SK-N-SH treated with all-trans-retinoic acid at 6 μM for 48 hours (cell line): ENCODE measurements at regions not wholly inside any gene's neighbourhood (a gene's known extent, or its start where the extent isn't known, plus 50 kb on each side); places are given as distances from the start of the nearest gene placed in this dataset.

Experiments
- ATAC-seq: fragments of 200-7000 bp; cut with Tn5 transposase; 3 replicates; pipeline ENCODE4 v1.9.1; 2020; ENCODE audit warnings: mild to moderate bottlenecking, moderate library complexity
- ARNTL ChIP-seq: fragments of 450-650 bp; formaldehyde crosslinking; IDR thresholded peaks from 2 replicates; pipeline ENCODE4 v1.5.0; 2020; ENCODE audit warnings: low read depth, mild to moderate bottlenecking, moderate library complexity, borderline replicate concordance
- BACH2 ChIP-seq: fragments of 250-450 bp; sonication (Bioruptor Pico); IDR thresholded peaks from 2 replicates; pipeline ENCODE4 v1.9.0; 2021; ENCODE audit warnings: mild to moderate bottlenecking, borderline replicate concordance
- CREB5 ChIP-seq: fragments of 250-450 bp; sonication (Bioruptor Pico); IDR thresholded peaks from 2 replicates; pipeline ENCODE4 v1.5.1; 2020; ENCODE audit warnings: low read depth, mild to moderate bottlenecking, moderate library complexity
- CSDC2 ChIP-seq: fragments of 250-450 bp; sonication (Bioruptor Pico); IDR thresholded peaks from 2 replicates; pipeline ENCODE4 v1.5.0; 2020; ENCODE audit warnings: mild to moderate bottlenecking, moderate library complexity
- ESRRG ChIP-seq: fragments of 250-450 bp; sonication (Bioruptor Pico); IDR thresholded peaks from 2 replicates; pipeline ENCODE4 v1.6.1; 2021; ENCODE audit warnings: mild to moderate bottlenecking
- GLIS3 ChIP-seq: fragments of 250-450 bp; sonication (Bioruptor Pico); IDR thresholded peaks from 2 replicates; pipeline ENCODE4 v1.5.0; 2020; ENCODE audit warnings: mild to moderate bottlenecking, moderate library complexity
- ISL1 ChIP-seq: fragments of 250-450 bp; sonication (Bioruptor Pico); IDR thresholded peaks from 2 replicates; pipeline ENCODE4 v2.1.2; 2022; ENCODE audit warnings: mild to moderate bottlenecking, moderate library complexity
- OSR1 ChIP-seq: fragments of 250-450 bp; sonication (Bioruptor Pico); IDR thresholded peaks from 2 replicates; pipeline ENCODE4 v1.8.0; 2022; ENCODE audit warnings: moderate library complexity, mild to moderate bottlenecking, inconsistent platforms
- PATZ1 ChIP-seq: fragments of 250-450 bp; sonication (Bioruptor Pico); IDR thresholded peaks from 2 replicates; pipeline ENCODE4 v1.8.0; 2020; ENCODE audit warnings: mild to moderate bottlenecking, moderate library complexity, borderline replicate concordance
- POU6F1 ChIP-seq: fragments of 250-450 bp; sonication (Bioruptor Pico); IDR thresholded peaks from 2 replicates; pipeline ENCODE4 v1.8.0; 2021; ENCODE audit warnings: low read depth, mild to moderate bottlenecking, moderate library complexity, borderline replicate concordance
- PPARA ChIP-seq: fragments of 250-450 bp; sonication (Bioruptor Pico); IDR thresholded peaks from 2 replicates; pipeline ENCODE4 v1.5.0; 2020; ENCODE audit warnings: mild to moderate bottlenecking, borderline replicate concordance
- RARB ChIP-seq: fragments of 250-450 bp; sonication (Bioruptor Pico); IDR thresholded peaks from 2 replicates; pipeline ENCODE4 v1.8.0; 2021; ENCODE audit warnings: mild to moderate bottlenecking, moderate library complexity
- SNAI2 ChIP-seq: fragments of 250-450 bp; sonication (Bioruptor Pico); IDR thresholded peaks from 2 replicates; pipeline ENCODE4 v1.5.0; 2020; ENCODE audit warnings: mild to moderate bottlenecking, moderate library complexity
- TCF4 ChIP-seq: fragments of 250-450 bp; sonication (Bioruptor Pico); IDR thresholded peaks from 2 replicates; pipeline ENCODE4 v1.8.0; 2021; ENCODE audit warnings: mild to moderate bottlenecking, moderate library complexity, borderline replicate concordance
- TOX ChIP-seq: fragments of 250-450 bp; sonication (Bioruptor Pico); IDR thresholded peaks from 2 replicates; pipeline ENCODE4 v1.8.0; 2021; ENCODE audit warnings: mild to moderate bottlenecking, moderate library complexity, borderline replicate concordance
- TSHZ2 ChIP-seq: fragments of 250-450 bp; sonication (Bioruptor Pico); IDR thresholded peaks from 2 replicates; pipeline ENCODE4 v1.5.0; 2020; ENCODE audit warnings: mild to moderate bottlenecking, moderate library complexity
- ZC3H10 ChIP-seq: fragments of 250-450 bp; sonication (Bioruptor Pico); IDR thresholded peaks from 2 replicates; pipeline ENCODE4 v1.5.1; 2021; ENCODE audit warnings: mild to moderate bottlenecking, moderate library complexity
- ZFP3 ChIP-seq: fragments of 250-450 bp; sonication (Bioruptor Pico); IDR thresholded peaks from 2 replicates; pipeline ENCODE4 v1.5.0; 2020; ENCODE audit warnings: mild to moderate bottlenecking, moderate library complexity
- ZFP30 ChIP-seq: fragments of 450-650 bp; formaldehyde crosslinking; IDR thresholded peaks from 2 replicates; pipeline ENCODE4 v1.5.0; 2022; ENCODE audit warnings: mild to moderate bottlenecking, moderate library complexity
- ZNF565 ChIP-seq: fragments of 450-650 bp; formaldehyde crosslinking; conservative IDR thresholded peaks from 2 replicates; pipeline ENCODE4 v1.5.0; 2020; ENCODE audit warnings: low read depth, mild to moderate bottlenecking, moderate library complexity
- ZNF70 ChIP-seq: fragments of 450-650 bp; formaldehyde crosslinking; IDR thresholded peaks from 2 replicates; pipeline ENCODE4 v1.5.0; 2020; ENCODE audit warnings: mild to moderate bottlenecking, moderate library complexity
- ZNF8 ChIP-seq: fragments of 450-650 bp; formaldehyde crosslinking; IDR thresholded peaks from 2 replicates; pipeline ENCODE4 v1.5.0; 2020; ENCODE audit warnings: mild to moderate bottlenecking, moderate library complexity

- ATAC-seq = peak; percentile 65
- no peak for TF ChIP-seq SNAI2
- no peak for TF ChIP-seq ZNF70 (CRISPR knock-in tag)
- TF ChIP-seq PPARA (CRISPR knock-in tag) = no peak
- no peak for TF ChIP-seq OSR1 (CRISPR knock-in tag)
- no peak for TF ChIP-seq ZFP3 (CRISPR knock-in tag)
- TF ChIP-seq CSDC2 (CRISPR knock-in tag) = no peak
These were observed 56.3 kb upstream of the EYA4 start for GRCh38 chr6:133184798-133185372.

GRCh38 chr6:133185731-133186130 lies 55.4 kb upstream of the EYA4 start:
- no peak for ATAC-seq
- TF ChIP-seq BACH2 (CRISPR knock-in tag) (no peak), PATZ1 (CRISPR knock-in tag) (no peak), CSDC2 (CRISPR knock-in tag) (no peak), ZC3H10 (CRISPR knock-in tag) (no peak), ZFP30 (CRISPR knock-in tag) (no peak), ISL1 (CRISPR knock-in tag) (no peak), GLIS3 (CRISPR knock-in tag) (no peak), ZFP3 (CRISPR knock-in tag) (no peak), TOX (CRISPR knock-in tag) (no peak), ARNTL (CRISPR knock-in tag) (no peak), CREB5 (CRISPR knock-in tag) (no peak), SNAI2 (no peak), ZNF8 (CRISPR knock-in tag) (no peak), POU6F1 (CRISPR knock-in tag) (no peak)

- no peak for ATAC-seq
- TF ChIP-seq TCF4 (CRISPR knock-in tag) (peak; percentile 30; the same call in 1 of the 2 replicates), RARB (CRISPR knock-in tag) (no peak), ZNF565 (CRISPR knock-in tag) (no peak), ESRRG (CRISPR knock-in tag) (no peak), TOX (CRISPR knock-in tag) (no peak), GLIS3 (CRISPR knock-in tag) (no peak), SNAI2 (no peak)
These were observed 54.0 kb upstream of the EYA4 start for GRCh38 chr6:133187114-133187513.

- no peak for TF ChIP-seq TSHZ2 (CRISPR knock-in tag)
- no peak for TF ChIP-seq ZFP30 (CRISPR knock-in tag)
- TF ChIP-seq POU6F1 (CRISPR knock-in tag) = no peak
- no peak for TF ChIP-seq ZNF8 (CRISPR knock-in tag)
- TF ChIP-seq TCF4 (CRISPR knock-in tag) = no peak
- TF ChIP-seq ZC3H10 (CRISPR knock-in tag) = no peak
- TF ChIP-seq ZNF565 (CRISPR knock-in tag) = no peak
- TF ChIP-seq OSR1 (CRISPR knock-in tag) = no peak
- no peak for TF ChIP-seq ISL1 (CRISPR knock-in tag)
- peak; percentile 44 for ATAC-seq
These were observed 53.3 kb upstream of the EYA4 start for GRCh38 chr6:133187657-133188453.
